HG03108 (cell line): ENCODE measurements at regions not wholly inside any gene's neighbourhood (a gene's known extent, or its start where the extent isn't known, plus 50 kb on each side); places are given as distances from the start of the nearest gene placed in this dataset.

Experiments
- ATAC-seq: cut with Tn5 transposase; IDR thresholded peaks from one replicate; pipeline ENCODE4 v1.9.1; 2021; ENCODE audit warnings: moderate library complexity; ENCODE audit not compliant: unreplicated experiment

- no peak for ATAC-seq
Observed at GRCh38 chr20:61014491-61014890, 237.6 kb upstream of the CDH4 start.

- ATAC-seq, result no peak
Observed at GRCh38 chr20:61015602-61016001, 236.5 kb upstream of the CDH4 start.

- no peak for ATAC-seq
Observed at GRCh38 chr20:61019322-61019721, 232.7 kb upstream of the CDH4 start.

- no peak for ATAC-seq
Observed at GRCh38 chr20:61023612-61024011, 228.4 kb upstream of the CDH4 start.

- no peak for ATAC-seq
Observed at GRCh38 chr20:61024390-61024789, 227.7 kb upstream of the CDH4 start.

- no peak for ATAC-seq
Observed at GRCh38 chr20:61025536-61025935, 226.5 kb upstream of the CDH4 start.

- no peak for ATAC-seq
Observed at GRCh38 chr20:61026173-61026572, 225.9 kb upstream of the CDH4 start.

GRCh38 chr20:61026731-61027130 lies 225.3 kb upstream of the CDH4 start:
- ATAC-seq, result no peak

GRCh38 chr20:61027218-61027617 lies 224.8 kb upstream of the CDH4 start:
- no peak for ATAC-seq

- ATAC-seq, result no peak
Observed at GRCh38 chr20:61030130-61030529, 221.9 kb upstream of the CDH4 start.

GRCh38 chr20:61031101-61031830 lies 220.8 kb upstream of the CDH4 start:
- ATAC-seq, result no peak

GRCh38 chr20:61037498-61037897 lies 214.6 kb upstream of the CDH4 start:
- no peak for ATAC-seq

- no peak for ATAC-seq
Observed at GRCh38 chr20:61041481-61041880, 210.6 kb upstream of the CDH4 start.

GRCh38 chr20:61042506-61043385 lies 209.3 kb upstream of the CDH4 start:
- ATAC-seq, result no peak

- no peak for ATAC-seq
Observed at GRCh38 chr20:61043681-61044080, 208.4 kb upstream of the CDH4 start.

GRCh38 chr20:61044499-61044898 lies 207.6 kb upstream of the CDH4 start:
- ATAC-seq, result no peak

- no peak for ATAC-seq
Observed at GRCh38 chr20:61045091-61045490, 207.0 kb upstream of the CDH4 start.

- ATAC-seq, result no peak
Observed at GRCh38 chr20:61045876-61046585, 206.0 kb upstream of the CDH4 start.

GRCh38 chr20:61046721-61047351 lies 205.2 kb upstream of the CDH4 start:
- ATAC-seq, result no peak

GRCh38 chr20:61047515-61047914 lies 204.5 kb upstream of the CDH4 start:
- no peak for ATAC-seq

GRCh38 chr20:61048302-61048701 lies 203.8 kb upstream of the CDH4 start:
- ATAC-seq, result no peak
